ENCODE measurements at regions not wholly inside any gene's neighbourhood (a gene's known extent, or its start where the extent isn't known, plus 50 kb on each side); places are given as distances from the start of the nearest gene placed in this dataset.
"Not testable (repeated sequence)": the region's sequence is repeated elsewhere in the genome, so short reads cannot be mapped to it uniquely, and the experiment has no call there.

DNA sequence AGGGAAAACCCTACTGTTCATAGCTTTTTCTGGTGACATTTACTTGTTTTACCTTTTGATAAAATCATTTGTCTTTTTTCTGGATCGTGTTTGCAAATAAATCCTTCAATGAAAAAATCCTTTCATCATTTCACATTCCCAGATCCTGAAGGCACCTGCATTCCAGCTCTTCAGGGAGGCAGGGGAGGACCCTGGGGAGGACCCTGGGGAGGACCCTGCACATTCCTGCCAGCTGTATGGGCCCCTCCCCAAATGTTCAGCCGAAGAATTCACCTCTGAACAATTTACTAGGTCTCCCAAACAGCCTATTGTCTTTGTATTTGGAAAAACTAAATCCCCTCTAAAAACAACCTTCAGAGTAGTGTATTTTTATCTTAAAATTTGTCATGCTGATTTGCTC is 558.4 kb upstream of the ID2 start:
- DNase-seq (ENCODE audit: low read depth): no peak
- TF ChIP-seq CTCF (conservative IDR thresholded peaks at IDR 0.05; ENCODE audit: low read depth, low read length): no peak
- H3K4me3 ChIP-seq (ENCODE audit: low read depth, low read length): no peak overlapping the region

- no peak for TF ChIP-seq CTCF (conservative IDR thresholded peaks at IDR 0.05; ENCODE audit: low read depth, low read length)
- H3K4me3 ChIP-seq (ENCODE audit: low read depth, low read length): no peak overlapping the region
- no peak for DNase-seq (ENCODE audit: low read depth)
Measured at GRCh38 chr2:8125741-8126711, 555.8 kb upstream of the ID2 start.

DNA sequence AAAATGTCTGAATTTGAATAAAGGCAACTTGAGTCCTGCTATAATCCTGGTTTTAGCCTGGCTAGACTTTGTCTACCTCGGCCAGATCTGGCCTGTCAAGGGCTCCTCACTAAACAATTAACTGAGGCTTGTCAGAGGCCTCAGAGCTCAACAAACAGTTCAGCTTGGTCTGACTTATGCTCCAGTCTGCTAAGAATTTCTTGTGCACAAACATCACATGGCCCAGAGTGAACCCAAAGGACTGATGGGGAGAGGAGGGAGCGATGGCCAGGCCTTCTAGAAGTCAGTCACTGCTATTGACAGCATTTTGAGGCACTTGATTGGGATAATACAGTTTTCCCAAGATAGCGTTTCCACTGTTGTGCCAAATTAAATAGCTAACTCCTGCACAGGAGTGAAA is 555.1 kb upstream of the ID2 start:
- no peak for DNase-seq (ENCODE audit: low read depth)
- no peak overlapping the region for H3K4me3 ChIP-seq (ENCODE audit: low read depth, low read length)
- TF ChIP-seq CTCF (conservative IDR thresholded peaks at IDR 0.05; ENCODE audit: low read depth, low read length): no peak

GRCh38 chr2:8131423-8131822 is 550.4 kb upstream of the ID2 start:
- DNase-seq (ENCODE audit: low read depth); H3K4me3 ChIP-seq (ENCODE audit: low read depth, low read length): not testable (repeated sequence)

- TF ChIP-seq CTCF (conservative IDR thresholded peaks at IDR 0.05; ENCODE audit: low read depth, low read length): no peak
- no peak overlapping the region for H3K4me3 ChIP-seq (ENCODE audit: low read depth, low read length)
- no peak for DNase-seq (ENCODE audit: low read depth)
Measured at GRCh38 chr2:8132351-8132831, 549.5 kb upstream of the ID2 start.

- no peak for DNase-seq (ENCODE audit: low read depth)
- H3K4me3 ChIP-seq (ENCODE audit: low read depth, low read length): no peak overlapping the region
- TF ChIP-seq CTCF (conservative IDR thresholded peaks at IDR 0.05; ENCODE audit: low read depth, low read length): no peak
Measured at GRCh38 chr2:8132879-8133278, 549.0 kb upstream of the ID2 start.

DNA sequence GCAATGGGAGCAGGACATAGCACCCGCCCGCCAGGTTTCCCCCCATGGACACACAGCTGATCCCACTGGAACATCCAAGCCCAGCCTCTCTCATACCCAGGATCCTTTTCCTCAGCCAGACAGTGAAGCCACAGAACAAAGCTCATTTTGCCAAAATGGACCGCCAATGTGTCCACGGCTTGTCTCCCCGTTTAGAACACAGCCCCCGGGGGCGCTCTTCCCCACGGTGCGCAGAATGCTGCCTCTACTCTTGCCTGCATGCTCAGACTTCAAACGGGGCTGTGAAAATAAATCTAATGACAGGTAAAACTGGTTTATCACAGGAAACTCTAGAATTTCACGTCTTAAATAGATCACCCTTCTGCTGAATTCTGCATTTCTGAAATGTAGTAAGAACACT is 548.5 kb upstream of the ID2 start:
- H3K4me3 ChIP-seq (ENCODE audit: low read depth, low read length): no peak overlapping the region
- no peak for TF ChIP-seq CTCF (conservative IDR thresholded peaks at IDR 0.05; ENCODE audit: low read depth, low read length)
- no peak for DNase-seq (ENCODE audit: low read depth)

Measured in epithelial cell of proximal tubule (primary cell).